Activated naive CD8-positive, alpha-beta T cell treated with anti-CD3 and anti-CD28 coated beads for 36 hours (primary cell): ENCODE measurements at regions not wholly inside any gene's neighbourhood (a gene's known extent, or its start where the extent isn't known, plus 50 kb on each side); places are given as distances from the start of the nearest gene placed in this dataset.

ENCODE experiments used
- DNase-seq: peaks from one replicate; pipeline ENCODE4 v3.0.0; 2021
- H3K27ac Mint-ChIP-seq: one replicate; pipeline ENCODE4 v1.8.0; 2022; ENCODE audit warnings: mild to moderate bottlenecking, moderate library complexity, mixed read lengths
- H3K27me3 Mint-ChIP-seq: one replicate; pipeline ENCODE4 v1.8.0; 2022; ENCODE audit warnings: mild to moderate bottlenecking, mixed read lengths
- H3K36me3 Mint-ChIP-seq: one replicate; pipeline ENCODE4 v1.8.0; 2021; ENCODE audit warnings: mild to moderate bottlenecking, mixed read lengths
- H3K4me1 Mint-ChIP-seq: one replicate; pipeline ENCODE4 v1.8.0; 2021; ENCODE audit warnings: mixed read lengths
- H3K4me3 Mint-ChIP-seq: one replicate; pipeline ENCODE4 v1.8.0; 2022; ENCODE audit warnings: mild to moderate bottlenecking, moderate library complexity, mixed read lengths
- H3K9me3 Mint-ChIP-seq: one replicate; pipeline ENCODE4 v1.8.0; 2022; ENCODE audit warnings: mixed read lengths

GRCh38 chr2:181163691-181164090 lies 183.3 kb downstream of the UBE2E3 start:
- H3K9me3 Mint-ChIP-seq, result peaks cover 36% of the 10 kb centered on the region
- H3K27ac Mint-ChIP-seq, result peak overlapping the region; percentile 77
- DNase-seq, result no peak
- peaks cover 43% of the 10 kb centered on the region for H3K4me1 Mint-ChIP-seq
- H3K4me3 Mint-ChIP-seq, result peak overlapping the region; percentile 38
- H3K36me3 Mint-ChIP-seq, result peaks cover 60% of the 10 kb centered on the region
- H3K27me3 Mint-ChIP-seq, result no peaks in the 10 kb centered on the region

GRCh38 chr2:181164699-181165098 lies 184.3 kb downstream of the UBE2E3 start:
- peaks cover 59% of the 10 kb centered on the region for H3K36me3 Mint-ChIP-seq
- H3K27ac Mint-ChIP-seq, result peak overlapping the region; percentile 86
- H3K4me1 Mint-ChIP-seq, result peaks cover 50% of the 10 kb centered on the region
- no peak for DNase-seq
- peak overlapping the region; percentile 55 for H3K4me3 Mint-ChIP-seq
- H3K9me3 Mint-ChIP-seq, result peaks cover 37% of the 10 kb centered on the region
- H3K27me3 Mint-ChIP-seq, result no peaks in the 10 kb centered on the region

- DNase-seq, result no peak
- H3K27me3 Mint-ChIP-seq, result no peaks in the 10 kb centered on the region
- peak overlapping the region; percentile 56 for H3K4me3 Mint-ChIP-seq
- peak overlapping the region; percentile 96 for H3K27ac Mint-ChIP-seq
- peaks cover 57% of the 10 kb centered on the region for H3K36me3 Mint-ChIP-seq
- H3K4me1 Mint-ChIP-seq, result peaks cover 55% of the 10 kb centered on the region
- H3K9me3 Mint-ChIP-seq, result peaks cover 34% of the 10 kb centered on the region
Measured at GRCh38 chr2:181165199-181165868, 184.9 kb downstream of the UBE2E3 start.

- H3K27ac Mint-ChIP-seq, result no peak overlapping the region
- peaks cover 40% of the 10 kb centered on the region for H3K4me1 Mint-ChIP-seq
- H3K27me3 Mint-ChIP-seq, result no peaks in the 10 kb centered on the region
- peaks cover 43% of the 10 kb centered on the region for H3K36me3 Mint-ChIP-seq
- no peak for DNase-seq
- H3K4me3 Mint-ChIP-seq, result no peak overlapping the region
- H3K9me3 Mint-ChIP-seq, result peaks cover 29% of the 10 kb centered on the region
Measured at GRCh38 chr2:181169503-181169902, 189.1 kb downstream of the UBE2E3 start.

GRCh38 chr2:181170256-181170655 lies 189.9 kb downstream of the UBE2E3 start:
- Mint-ChIP-seq H3K9me3 (peaks cover 27% of the 10 kb centered on the region), H3K27ac (no peak overlapping the region), H3K4me3 (no peak overlapping the region), H3K36me3 (peaks cover 40% of the 10 kb centered on the region), H3K27me3 (no peaks in the 10 kb centered on the region), H3K4me1 (peaks cover 39% of the 10 kb centered on the region)
- DNase-seq, result no peak

GRCh38 chr2:181172676-181173075 lies 192.3 kb downstream of the UBE2E3 start:
- no peak for DNase-seq
- Mint-ChIP-seq H3K27me3 (no peaks in the 10 kb centered on the region), H3K27ac (no peak overlapping the region), H3K36me3 (peaks cover 19% of the 10 kb centered on the region), H3K4me3 (no peak overlapping the region), H3K9me3 (peaks cover 9% of the 10 kb centered on the region), H3K4me1 (peaks cover 43% of the 10 kb centered on the region)

GRCh38 chr2:181174611-181175580 lies 194.5 kb downstream of the UBE2E3 start:
- Mint-ChIP-seq H3K9me3 (peaks cover 5% of the 10 kb centered on the region), H3K27me3 (no peaks in the 10 kb centered on the region), H3K4me1 (peaks cover 54% of the 10 kb centered on the region), H3K36me3 (peaks cover 18% of the 10 kb centered on the region), H3K27ac (peak overlapping the region; percentile 38), H3K4me3 (no peak overlapping the region)
- DNase-seq, result no peak

- DNase-seq, result no peak
- no peak overlapping the region for H3K4me3 Mint-ChIP-seq
- H3K27ac Mint-ChIP-seq, result no peak overlapping the region
- peaks cover 46% of the 10 kb centered on the region for H3K4me1 Mint-ChIP-seq
- peaks cover 27% of the 10 kb centered on the region for H3K36me3 Mint-ChIP-seq
- H3K27me3 Mint-ChIP-seq, result no peaks in the 10 kb centered on the region
- H3K9me3 Mint-ChIP-seq, result peaks cover 6% of the 10 kb centered on the region
Measured at GRCh38 chr2:181176540-181176939, 196.1 kb downstream of the UBE2E3 start.

- Mint-ChIP-seq H3K4me1 (peaks cover 46% of the 10 kb centered on the region), H3K27me3 (no peaks in the 10 kb centered on the region), H3K27ac (no peak overlapping the region), H3K9me3 (peaks cover 6% of the 10 kb centered on the region), H3K36me3 (peaks cover 28% of the 10 kb centered on the region), H3K4me3 (no peak overlapping the region)
- DNase-seq, result no peak
Measured at GRCh38 chr2:181177376-181177775, 197.0 kb downstream of the UBE2E3 start.

GRCh38 chr2:181178130-181178529 lies 197.7 kb downstream of the UBE2E3 start:
- no peak for DNase-seq
- peaks cover 42% of the 10 kb centered on the region for H3K4me1 Mint-ChIP-seq
- H3K27ac Mint-ChIP-seq, result peak overlapping the region; percentile 63
- H3K9me3 Mint-ChIP-seq, result peaks cover 6% of the 10 kb centered on the region
- H3K4me3 Mint-ChIP-seq, result no peak overlapping the region
- peaks cover 28% of the 10 kb centered on the region for H3K36me3 Mint-ChIP-seq
- H3K27me3 Mint-ChIP-seq, result no peaks in the 10 kb centered on the region

GRCh38 chr2:181178823-181179412 lies 198.5 kb downstream of the UBE2E3 start:
- Mint-ChIP-seq H3K27ac (peak overlapping the region; percentile 63), H3K9me3 (peaks cover 6% of the 10 kb centered on the region), H3K36me3 (peaks cover 22% of the 10 kb centered on the region), H3K4me3 (no peak overlapping the region), H3K4me1 (peaks cover 45% of the 10 kb centered on the region), H3K27me3 (no peaks in the 10 kb centered on the region)
- DNase-seq, result peak; percentile 27

- no peak overlapping the region for H3K4me3 Mint-ChIP-seq
- no peak overlapping the region for H3K27ac Mint-ChIP-seq
- H3K9me3 Mint-ChIP-seq, result peaks cover 6% of the 10 kb centered on the region
- peaks cover 31% of the 10 kb centered on the region for H3K36me3 Mint-ChIP-seq
- no peaks in the 10 kb centered on the region for H3K27me3 Mint-ChIP-seq
- DNase-seq, result no peak
- H3K4me1 Mint-ChIP-seq, result peaks cover 33% of the 10 kb centered on the region
Measured at GRCh38 chr2:181183878-181184542, 203.6 kb downstream of the UBE2E3 start.

- Mint-ChIP-seq H3K9me3 (no peaks in the 10 kb centered on the region), H3K27me3 (no peaks in the 10 kb centered on the region), H3K4me3 (no peak overlapping the region), H3K36me3 (peaks cover 17% of the 10 kb centered on the region), H3K4me1 (peaks cover 34% of the 10 kb centered on the region), H3K27ac (no peak overlapping the region)
- DNase-seq, result no peak
Measured at GRCh38 chr2:181185421-181185820, 205.0 kb downstream of the UBE2E3 start.

GRCh38 chr2:181185948-181186347 lies 205.5 kb downstream of the UBE2E3 start:
- Mint-ChIP-seq H3K36me3 (peaks cover 16% of the 10 kb centered on the region), H3K27ac (no peak overlapping the region), H3K9me3 (no peaks in the 10 kb centered on the region), H3K4me1 (peaks cover 39% of the 10 kb centered on the region), H3K4me3 (no peak overlapping the region), H3K27me3 (no peaks in the 10 kb centered on the region)
- DNase-seq, result no peak

GRCh38 chr2:181188605-181189004 lies 208.2 kb downstream of the UBE2E3 start:
- DNase-seq, result no peak
- Mint-ChIP-seq H3K27ac (no peak overlapping the region), H3K4me3 (no peak overlapping the region), H3K27me3 (no peaks in the 10 kb centered on the region), H3K9me3 (peaks cover 3% of the 10 kb centered on the region), H3K36me3 (peaks cover 17% of the 10 kb centered on the region), H3K4me1 (peaks cover 46% of the 10 kb centered on the region)
